NCI-H2227 (cell line): ENCODE measurements at regions not wholly inside any gene's neighbourhood (a gene's known extent, or its start where the extent isn't known, plus 50 kb on each side); places are given as distances from the start of the nearest gene placed in this dataset.
A peak's percentile ranks its signal among the peaks of the same experiment; 100 is the strongest.
"Not testable (repeated sequence)": the region's sequence is repeated elsewhere in the genome, so short reads cannot be mapped to it uniquely, and the experiment has no call there.

Source experiments
- DNase-seq: peaks from one replicate; lab custom pipeline; 2025; ENCODE audit not compliant: unreplicated experiment; lab: John Stamatoyannopoulos, UW

DNA sequence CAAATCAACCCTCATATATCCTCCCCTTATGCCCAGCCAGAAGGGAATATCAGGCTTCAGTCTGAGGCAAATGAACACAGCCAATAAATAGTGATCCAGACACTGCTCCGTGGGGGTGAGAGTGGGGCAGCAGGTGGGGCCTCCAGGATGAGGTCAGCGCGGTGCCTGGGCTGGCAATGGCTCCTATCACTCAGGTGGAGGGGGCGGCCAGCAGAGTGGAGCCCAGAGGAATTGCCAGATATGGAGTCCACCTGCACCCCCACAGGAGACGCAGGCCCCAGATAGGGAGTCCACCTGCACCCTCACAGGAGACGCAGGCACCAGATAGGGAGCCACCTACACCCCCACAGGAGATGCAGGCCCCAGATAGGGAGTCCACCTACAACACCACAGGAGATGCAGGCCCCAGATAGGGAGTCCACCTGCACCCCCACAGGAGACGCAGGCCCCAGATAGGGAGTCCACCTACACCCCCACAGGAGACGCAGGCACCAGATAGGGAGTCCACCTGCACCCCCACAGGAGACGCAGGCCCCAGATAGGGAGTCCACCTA is 78.0 kb upstream of the PPP2R2D start:
- no peak for DNase-seq

DNA sequence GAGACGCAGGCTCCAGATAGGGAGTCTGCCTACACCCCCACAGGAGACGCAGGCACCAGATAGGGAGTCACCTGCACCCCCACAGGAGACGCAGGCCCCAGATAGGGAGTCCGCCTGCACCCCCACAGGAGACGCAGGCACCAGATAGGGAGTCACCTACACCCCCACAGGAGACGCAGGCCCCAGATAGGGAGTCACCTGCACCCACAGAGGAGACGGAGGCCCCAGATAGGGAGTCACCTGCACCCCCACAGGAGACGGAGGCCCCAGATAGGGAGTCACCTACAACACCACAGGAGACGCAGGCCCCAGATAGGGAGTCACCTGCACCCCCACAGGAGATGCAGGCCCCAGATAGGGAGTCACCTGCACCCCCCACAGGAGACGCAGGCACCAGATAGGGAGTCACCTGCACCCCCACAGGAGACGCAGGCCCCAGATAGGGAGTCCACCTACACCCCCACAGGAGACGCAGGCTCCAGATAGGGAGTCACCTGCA is 77.2 kb upstream of the PPP2R2D start:
- not testable (repeated sequence) for DNase-seq

DNA sequence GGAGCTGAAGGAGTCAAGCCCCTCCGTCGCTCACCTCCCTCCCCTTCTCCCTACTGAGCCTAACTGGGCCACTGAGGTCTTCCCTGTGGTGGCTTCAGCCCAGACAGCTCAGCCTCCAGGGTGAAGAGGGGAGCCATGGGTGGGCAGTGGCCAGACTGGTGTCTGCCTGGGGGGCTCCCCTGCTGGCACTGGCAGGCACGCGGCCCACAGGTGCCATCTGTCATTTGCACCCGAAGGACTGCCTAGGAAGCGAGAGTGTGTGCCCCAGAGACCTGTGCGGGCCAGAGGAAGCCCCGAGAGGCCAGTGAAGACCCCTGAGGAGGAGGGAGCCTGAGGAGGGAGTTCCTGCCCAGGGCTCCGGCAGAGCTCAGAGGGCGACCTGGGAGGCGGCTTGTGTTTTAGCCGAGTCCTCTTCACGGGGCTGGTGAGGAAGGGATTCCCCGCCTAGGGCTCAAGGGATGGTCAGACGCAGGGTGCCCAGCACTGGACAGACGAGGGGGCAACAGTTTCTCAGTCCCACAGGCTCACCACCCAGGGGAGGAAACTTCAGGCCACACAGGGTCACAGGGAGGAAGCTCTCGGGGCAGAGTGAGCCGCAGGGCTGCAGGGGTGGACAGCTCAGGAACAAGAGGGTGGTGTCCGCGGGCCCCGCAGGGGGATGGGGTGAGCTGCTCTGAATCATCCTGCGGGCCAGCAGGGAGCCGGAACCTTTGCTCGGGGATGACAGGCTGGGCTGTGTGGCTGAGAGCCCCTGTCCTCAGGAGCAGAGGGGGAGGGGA is 76.2 kb upstream of the PPP2R2D start:
- no peak for DNase-seq

DNA sequence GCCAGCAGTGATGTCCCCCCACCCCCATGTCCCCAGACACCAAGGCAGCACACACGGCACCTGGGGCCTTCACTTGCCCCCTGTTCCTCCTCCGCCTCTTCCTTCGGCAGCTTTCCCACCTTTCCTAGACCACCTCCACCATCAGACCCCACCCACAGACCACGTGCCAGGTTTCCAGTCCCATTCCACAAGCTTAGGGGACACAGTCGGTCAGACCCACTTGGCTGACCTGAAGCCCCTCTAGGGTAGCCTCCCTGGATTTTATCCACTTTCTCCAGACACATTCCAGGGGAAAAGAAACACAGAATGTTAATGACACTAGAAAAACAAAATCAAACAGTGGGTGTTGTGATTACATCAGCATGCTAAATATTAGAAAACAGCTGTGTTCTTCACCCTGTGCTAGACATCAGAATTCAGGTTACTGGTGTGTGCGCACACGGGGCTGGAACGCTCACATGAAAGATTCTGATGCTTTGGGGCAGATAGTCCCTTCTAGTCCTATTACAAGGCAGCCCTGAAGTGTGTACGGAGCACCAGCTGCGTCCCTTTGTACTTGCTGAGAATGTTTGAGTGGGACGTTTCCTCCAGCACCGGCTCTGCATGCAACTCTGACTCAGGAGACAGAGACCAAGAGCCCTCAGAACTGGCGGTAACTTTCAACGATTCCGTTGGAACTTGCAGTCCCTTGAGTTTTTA is 75.5 kb upstream of the PPP2R2D start:
- DNase-seq = no peak

DNA sequence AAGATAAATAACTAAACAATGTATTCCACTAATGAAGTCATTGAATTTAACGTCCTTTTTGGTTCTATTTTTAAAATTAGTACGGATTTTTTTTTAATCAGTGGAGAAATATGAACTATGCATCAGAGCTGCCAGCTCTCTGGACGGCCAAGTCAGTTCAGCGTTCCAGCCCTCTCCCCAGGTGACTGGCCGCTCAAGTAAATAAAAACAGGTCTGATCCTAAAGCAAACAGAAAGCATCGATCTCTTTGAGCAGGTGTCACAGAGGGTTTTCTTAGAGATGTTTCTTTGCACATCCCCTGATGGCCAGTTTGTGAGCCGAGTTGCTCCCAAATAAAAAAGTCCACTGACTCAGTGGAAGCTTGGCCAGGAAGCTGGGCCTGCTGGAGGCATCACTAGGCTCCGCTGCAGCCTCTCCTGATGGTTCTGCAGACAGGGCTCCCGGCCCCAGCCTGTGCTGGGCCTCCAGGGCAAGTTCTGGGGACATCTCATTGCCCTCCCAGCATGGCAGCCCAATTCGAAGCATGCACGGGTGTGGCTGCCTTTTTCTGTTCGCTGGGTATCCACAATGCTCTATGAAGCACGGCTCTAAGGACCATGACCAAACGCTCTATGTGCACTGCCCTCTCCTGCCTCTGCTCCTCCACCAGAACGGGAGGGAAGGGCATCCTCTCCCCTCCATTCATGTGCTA is 74.7 kb upstream of the PPP2R2D start:
- DNase-seq = no peak

DNA sequence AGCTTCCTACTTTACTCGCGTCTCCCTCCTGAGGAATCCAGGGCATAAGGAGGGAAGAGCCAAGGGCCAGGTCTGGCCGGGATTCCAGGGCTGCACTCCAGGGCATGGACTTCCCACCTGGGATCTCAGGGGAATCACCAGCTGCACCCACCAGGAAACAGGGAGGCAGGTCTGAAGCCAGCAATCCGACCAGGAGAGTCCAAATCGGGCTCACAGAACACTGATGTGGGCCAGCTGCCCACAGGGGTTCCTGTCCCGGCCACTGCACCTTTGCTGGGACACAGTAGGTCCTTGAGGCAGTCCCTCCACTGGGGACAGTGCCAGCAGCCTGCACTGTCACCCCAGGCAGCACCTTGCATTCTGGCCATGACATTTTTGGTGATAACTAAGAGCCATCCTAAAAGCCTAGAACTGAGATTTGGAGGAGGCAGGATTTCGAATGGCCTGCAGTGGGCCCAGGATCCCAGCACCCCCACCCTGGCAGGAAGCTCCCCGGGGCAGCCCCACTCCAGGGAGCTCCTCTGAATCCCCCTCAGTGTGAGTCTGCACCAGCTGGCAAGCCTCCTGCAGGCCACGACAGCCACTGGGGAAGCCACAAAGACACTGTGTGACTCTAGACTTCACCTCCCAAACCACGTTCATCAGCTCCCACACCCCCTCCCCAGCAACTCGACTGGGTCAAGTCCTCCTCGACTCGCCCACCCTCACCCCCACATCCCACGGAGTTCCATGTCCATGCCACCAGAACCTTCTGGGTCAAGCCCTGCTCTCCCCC is 71.5 kb upstream of the PPP2R2D start:
- DNase-seq = no peak

DNA sequence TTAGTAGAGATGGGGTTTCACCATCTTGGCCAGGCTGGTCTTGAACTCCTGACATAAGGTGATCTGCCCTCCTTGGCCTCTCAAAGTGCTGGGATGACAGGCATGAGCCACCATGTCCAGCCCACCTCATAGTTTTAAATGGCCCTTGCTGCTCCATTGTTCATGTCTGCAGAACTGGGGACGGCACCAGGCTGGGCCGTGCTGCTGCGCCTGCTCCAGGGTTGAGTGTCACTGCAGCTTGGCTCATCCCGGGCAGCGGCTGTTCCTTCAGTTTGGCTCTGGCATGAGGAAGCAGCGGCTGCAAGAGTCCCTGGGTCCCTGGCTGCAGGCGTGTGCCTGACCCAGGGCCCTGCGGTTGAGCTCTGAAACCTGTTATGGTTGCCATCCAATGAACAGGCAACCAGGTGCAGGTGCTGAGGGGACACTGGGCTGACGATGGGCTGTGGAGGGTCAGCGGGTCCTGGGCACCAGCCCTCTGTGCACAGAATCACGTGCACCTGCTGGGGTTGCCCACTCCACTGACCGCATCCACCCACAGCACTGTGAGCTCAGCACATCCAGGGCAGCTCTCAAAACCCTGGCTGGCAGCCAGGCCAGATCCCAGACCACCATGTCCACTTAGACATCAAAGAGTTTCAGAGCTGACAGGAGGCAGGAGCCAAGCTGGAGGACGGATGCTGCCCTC is 70.2 kb upstream of the PPP2R2D start:
- no peak for DNase-seq

DNA sequence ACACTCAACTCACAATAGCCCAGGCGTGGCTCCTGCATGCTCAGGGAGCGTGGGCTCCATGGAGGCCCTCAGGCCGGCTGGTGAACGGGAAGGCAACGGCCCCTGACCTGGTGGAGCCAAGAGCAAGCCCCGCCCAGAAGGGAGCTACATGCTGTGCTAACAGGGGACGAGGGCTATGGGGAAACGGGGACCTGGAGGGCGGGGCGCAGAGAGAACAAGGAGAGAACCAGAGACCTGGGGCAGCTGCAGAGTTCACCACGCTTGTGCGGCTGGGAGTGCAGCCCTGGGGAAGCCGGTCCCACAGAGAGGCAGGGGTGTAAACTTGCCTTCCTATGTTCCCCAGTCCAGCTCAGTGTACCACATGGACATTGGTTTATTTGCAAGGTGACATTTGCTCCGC is 69.2 kb upstream of the PPP2R2D start:
- DNase-seq = no peak

DNA sequence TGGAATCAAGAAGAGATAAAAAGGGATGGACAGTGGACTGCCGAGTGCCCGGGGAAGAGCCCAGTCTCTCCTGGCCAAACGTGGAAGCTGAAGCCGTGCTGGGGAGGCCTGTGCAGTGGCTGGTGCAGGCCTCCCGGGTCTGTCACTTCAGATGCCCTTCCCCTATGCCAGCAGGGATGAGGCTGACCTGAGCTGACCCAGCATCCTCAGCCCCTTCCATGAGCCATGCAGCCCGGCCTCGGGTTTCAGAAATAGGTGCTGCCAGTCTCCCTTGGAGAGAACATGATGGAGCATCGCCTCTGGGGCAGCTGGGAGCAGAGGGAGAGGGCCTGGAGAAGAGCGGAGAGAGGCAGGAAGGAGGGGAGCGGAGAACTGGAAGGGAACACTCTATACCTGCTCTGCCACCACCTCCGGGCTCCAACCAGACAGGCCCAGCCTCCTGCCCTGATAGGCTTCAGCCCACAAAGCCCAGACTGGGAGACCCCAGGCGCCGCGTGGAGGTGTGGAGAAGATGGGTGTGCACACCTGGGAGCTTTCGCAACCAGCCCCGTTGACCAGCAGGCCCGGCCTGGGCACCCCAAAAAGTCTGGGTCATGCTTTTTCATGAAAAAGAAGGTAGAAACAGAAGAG is 68.6 kb upstream of the PPP2R2D start:
- DNase-seq = no peak

DNA sequence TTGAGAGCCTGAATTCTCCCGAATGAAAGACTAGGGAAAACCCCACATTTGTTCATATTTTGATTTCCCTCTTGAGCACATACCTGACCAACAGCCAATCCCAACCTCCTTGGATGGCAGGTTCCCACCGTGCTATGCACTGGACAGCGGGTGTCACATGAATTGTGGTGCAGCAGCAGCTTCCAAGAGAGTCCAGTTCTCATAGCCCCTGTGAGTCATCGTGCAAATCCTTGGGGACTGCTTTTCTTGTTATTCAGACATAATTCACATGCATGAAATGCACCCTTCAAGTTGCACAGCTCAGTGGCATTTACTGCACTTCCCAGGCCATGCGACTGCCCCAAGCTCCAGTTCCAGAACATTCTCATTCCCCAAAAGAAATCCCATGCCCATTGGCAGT is 67.8 kb upstream of the PPP2R2D start:
- no peak for DNase-seq

DNA sequence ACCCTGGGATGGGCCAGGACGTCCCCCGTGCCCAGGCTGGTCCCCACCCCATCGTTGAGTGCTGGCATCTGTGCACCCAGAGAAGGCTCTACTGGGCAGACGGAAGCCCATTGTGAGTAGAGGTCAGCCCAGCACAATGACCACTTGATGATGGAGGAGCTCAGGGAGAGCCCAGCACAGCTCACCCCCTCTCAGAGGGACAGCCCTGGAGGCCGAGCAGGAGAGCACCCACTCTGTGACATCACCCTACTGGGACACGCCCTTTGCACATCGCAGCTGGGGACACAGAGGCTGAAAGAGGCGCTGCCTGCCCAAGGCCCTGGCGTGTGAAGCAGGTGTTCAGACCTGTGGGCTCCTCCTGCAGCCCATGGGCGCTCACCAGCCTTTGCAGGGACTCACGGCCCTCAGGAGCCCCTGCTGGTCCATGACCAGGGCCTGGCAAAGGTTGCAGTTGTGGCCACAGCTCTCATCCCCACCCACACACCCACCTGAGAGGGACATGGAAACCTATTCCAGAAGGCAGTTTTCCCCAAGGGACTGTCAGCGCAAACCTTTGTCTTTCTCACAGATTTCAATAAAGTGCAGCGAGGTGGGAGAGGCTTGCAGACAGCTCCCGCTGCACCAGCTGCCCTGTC is 67.2 kb upstream of the PPP2R2D start:
- DNase-seq = no peak

DNA sequence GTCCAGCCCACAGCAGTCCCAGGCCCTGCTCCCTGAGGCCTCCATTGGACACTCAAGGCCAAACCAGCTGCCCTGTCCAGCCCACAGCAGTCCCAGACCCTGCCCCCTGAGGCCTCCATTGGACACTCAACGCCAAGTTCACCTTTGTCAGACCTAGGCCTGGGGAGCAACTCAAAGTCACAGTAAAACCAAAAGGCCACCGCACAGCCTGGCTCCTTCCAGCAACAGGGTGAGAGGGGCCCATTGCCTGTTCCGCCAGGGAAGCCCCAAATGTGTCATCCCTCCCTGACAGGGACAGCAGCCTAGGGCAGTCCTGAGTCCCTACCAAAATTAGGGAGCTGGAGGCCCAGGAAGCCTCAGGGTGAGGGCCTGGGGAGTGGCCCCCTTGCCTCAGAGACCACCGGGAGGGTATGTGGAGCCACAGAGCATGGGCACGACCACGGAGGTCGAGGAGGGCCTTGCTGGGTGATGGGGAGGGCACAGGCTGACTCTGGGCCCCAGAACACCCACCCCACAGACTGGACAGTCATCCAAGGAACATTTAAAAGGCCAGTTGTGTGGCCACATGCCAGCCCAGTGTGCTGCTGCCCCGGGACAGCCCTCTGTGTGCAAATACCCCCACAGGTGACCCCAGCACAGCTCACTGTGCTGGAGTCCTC is 66.5 kb upstream of the PPP2R2D start:
- no peak for DNase-seq

DNA sequence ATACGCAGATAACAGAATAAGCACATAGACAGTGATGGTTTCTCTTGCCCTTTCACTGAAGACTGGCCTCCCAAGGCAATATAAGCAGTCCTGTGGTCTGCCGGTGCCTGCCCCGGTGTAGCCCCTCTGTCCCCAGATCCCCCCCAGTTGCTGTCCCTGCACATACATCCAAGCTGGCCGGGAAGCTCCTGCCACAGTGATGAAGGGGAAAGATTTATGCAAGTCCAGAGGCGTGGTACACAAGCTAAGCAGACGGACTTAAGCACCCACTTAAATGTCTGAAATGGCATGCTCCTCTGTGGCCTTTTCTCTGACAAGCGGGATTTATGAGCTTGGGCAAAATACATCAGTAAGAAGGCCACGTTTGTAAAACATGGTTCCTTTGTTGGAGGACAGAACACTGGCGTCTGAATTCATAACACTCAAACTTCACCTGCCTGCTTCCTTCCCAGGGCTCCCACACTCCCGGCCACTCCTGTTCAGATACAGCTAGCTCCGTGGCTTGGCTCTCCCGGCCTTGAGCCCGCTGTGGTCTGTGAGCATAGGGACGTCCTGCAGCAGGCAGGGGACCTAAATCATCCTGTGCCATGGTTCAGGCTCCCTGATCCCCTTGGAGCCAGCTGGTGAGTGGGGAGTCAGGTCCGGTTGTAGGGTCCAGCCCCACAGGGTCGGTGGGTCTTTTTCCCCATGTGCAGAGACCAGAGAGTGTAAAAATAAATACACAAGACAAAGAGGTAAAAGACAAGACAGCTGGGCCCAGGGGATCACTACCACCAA is 61.7 kb upstream of the PPP2R2D start:
- DNase-seq = no peak

DNA sequence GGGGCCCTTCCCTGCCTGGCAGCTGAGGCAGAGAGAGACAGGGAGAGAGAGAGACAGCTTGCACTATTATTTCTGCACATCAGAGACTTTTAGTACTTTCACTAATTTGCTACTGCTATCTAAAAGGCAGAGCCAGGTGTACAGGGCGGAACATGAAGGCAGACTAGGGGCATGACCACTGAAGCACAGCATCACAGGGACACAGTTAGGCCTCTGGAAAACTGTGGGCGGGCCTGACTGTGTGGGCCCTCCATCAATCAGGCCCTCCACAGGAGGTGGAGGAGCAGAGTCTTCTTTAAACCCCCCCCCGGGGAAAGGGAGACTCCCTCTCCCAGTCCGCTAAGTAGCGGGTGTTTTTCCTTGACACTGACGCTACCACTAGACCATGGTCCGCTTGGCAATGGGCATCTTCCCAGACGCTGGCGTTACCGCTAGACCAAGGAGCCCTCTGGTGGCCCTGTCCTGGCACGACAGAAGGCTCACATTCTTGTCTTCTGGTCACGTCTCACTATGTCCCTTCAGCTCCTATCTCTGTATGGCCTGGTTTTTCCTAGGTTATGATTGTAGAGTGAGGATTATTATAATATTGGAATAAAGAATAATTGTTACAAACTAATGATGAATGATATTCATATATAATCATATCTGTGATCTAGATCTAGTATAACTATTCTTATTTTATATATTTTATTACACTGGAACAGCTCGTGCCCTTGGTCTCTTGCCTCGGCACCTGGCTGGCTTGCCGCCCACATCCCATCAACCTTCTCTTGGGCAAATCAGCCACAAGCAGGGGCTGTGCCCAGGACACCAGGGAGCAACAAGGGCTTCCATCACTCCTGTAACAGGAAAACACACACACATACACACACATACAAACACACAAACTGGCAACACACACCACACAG is 60.7 kb upstream of the PPP2R2D start:
- DNase-seq = peak; percentile 15

DNA sequence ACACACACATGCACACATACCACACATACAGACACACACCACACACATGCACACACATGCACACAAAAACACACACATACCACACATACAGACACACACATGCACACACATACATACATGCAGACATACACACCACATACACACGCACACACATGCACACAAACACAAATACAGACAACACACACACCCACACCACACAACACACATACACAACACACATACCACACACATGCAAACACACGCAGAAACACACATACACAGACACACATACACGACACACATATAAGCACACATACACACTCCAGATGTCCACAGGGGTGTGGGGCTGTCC is 60.1 kb upstream of the PPP2R2D start:
- no peak for DNase-seq

DNA sequence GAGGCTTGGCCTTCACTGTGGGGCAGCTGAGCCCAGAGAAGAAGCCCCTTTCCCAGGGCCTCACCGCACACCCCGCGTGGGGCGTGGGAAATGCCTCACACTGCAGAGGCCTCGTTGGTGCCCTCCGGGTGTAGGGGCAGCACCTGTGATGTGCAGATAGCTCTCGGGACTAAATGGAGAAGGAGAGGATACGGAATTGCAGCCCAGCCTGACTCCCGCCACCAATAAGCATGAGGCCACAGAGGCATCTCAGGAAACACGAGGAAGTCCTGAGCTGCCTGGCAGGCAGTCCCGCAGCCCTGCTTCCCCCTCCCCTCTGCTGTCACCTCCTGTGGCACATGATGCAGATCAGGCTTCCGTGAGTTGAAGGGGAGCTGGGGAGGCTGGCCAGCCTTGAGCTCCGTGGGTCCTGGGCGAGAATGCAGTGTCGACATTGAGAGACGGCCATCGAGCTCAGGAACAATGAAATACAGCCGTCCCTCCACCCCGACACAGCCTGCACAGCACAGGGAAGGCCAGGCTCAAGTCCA is 59.6 kb upstream of the PPP2R2D start:
- no peak for DNase-seq

DNA sequence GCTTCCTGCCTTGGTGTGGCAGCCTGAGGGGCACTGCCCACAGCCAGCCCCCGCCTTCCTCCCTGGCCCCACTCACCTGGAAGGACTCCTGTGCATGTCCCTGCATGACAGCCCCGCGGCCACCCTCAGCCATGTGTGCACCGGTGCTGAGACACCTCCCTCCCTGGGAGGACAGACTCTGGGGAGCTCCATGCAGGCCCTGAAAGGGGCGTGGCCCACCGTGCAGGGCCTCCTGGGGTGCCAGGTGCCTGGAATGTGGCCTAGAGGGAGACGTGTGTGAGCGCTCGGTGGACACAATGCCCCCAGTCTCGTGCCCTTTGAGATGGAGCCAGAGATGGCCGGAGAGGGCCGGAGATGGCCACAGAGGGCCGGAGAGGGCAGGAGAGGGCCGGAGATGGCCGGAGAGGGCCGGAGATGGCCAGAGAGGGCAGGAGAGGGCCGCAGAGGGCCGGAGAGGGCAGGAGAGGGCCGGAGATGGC is 59.1 kb upstream of the PPP2R2D start:
- DNase-seq = no peak
